ENCODE measurements at regions not wholly inside any gene's neighbourhood (a gene's known extent, or its start where the extent isn't known, plus 50 kb on each side); places are given as distances from the start of the nearest gene placed in this dataset.

DNA sequence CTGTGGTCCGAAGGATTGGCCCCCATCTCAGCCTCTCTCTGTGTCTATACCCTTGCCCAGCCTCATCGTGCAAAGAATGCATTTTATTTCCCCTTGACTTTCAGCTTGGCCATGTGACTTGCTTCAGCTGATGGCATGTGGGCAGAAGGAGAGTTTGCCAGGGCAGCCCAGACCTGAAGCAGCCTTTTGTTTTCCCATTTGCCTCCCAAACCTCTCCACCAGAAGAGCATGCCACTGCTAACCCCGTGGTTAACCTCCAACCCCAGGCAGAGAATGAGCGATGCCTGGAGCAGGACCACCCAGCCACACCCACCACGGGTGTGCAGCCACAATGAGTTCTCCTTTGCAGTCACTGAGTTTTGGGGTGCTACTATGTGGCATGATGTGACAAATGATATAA is 136.4 kb downstream of the SETD4 start:
- no peaks in the 10 kb centered on the region for H3K36me3 ChIP-seq (ENCODE audit: control insufficient read depth, low read length)
- no peaks in the 10 kb centered on the region for H3K4me1 ChIP-seq (ENCODE audit: control insufficient read depth, low read length)
- H3K27ac ChIP-seq (ENCODE audit: low read depth, low read length) = no peak overlapping the region
- H3K4me3 ChIP-seq (ENCODE audit: low read length) = no peak overlapping the region
- no peak overlapping the region for H3K4me2 ChIP-seq (ENCODE audit: low read length)
- H3F3A ChIP-seq (ENCODE audit: control insufficient read depth, insufficient read depth) = no peaks in the 10 kb centered on the region
- no peak for TF ChIP-seq EZH2phosphoT487 (IDR thresholded peaks at IDR 0.05; ENCODE audit: borderline replicate concordance, low read length)
- TF ChIP-seq, protein P1, sequence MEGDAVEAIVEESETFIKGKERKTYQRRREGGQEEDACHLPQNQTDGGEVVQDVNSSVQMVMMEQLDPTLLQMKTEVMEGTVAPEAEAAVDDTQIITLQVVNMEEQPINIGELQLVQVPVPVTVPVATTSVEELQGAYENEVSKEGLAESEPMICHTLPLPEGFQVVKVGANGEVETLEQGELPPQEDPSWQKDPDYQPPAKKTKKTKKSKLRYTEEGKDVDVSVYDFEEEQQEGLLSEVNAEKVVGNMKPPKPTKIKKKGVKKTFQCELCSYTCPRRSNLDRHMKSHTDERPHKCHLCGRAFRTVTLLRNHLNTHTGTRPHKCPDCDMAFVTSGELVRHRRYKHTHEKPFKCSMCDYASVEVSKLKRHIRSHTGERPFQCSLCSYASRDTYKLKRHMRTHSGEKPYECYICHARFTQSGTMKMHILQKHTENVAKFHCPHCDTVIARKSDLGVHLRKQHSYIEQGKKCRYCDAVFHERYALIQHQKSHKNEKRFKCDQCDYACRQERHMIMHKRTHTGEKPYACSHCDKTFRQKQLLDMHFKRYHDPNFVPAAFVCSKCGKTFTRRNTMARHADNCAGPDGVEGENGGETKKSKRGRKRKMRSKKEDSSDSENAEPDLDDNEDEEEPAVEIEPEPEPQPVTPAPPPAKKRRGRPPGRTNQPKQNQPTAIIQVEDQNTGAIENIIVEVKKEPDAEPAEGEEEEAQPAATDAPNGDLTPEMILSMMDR (IDR thresholded peaks at IDR 0.05; ENCODE audit: low read depth, low read length, poor library complexity, severe bottlenecking) = no peak
- H3K27me3 ChIP-seq (ENCODE audit: control insufficient read depth, low read length) = peaks cover 18% of the 10 kb centered on the region; the same call in 1 of the 2 replicates
- H3K9me3 ChIP-seq (ENCODE audit: control insufficient read depth, insufficient read depth, low read length) = no peaks in the 10 kb centered on the region
- no peaks in the 10 kb centered on the region for H3K9me2 ChIP-seq (replicated peaks; ENCODE audit: control insufficient read depth, low read length)
- H4K20me1 ChIP-seq (ENCODE audit: control insufficient read depth, insufficient read depth, low read depth, low read length) = no peaks in the 10 kb centered on the region
- H3K79me2 ChIP-seq (ENCODE audit: control insufficient read depth, low read length) = no peaks in the 10 kb centered on the region

DNA sequence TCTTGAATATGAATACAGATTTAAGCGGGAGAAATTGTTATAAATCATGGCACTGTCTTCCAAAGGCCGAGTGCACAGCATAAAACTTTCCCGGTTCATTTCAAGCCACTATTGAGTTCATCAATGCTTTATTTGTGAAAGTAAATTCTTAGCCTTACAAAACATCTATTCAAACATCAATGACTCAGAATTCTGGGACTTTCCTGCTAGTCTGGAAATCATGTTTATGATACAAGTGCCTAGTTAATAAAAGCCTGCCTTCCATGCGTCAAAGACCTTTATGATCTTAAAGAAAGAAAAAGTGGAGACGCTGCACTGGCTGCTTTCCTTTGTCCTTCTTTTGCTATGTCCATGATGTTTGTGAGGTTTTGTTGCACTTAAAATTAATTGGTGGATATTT is 137.7 kb downstream of the SETD4 start:
- Histone ChIP-seq H3F3A (ENCODE audit: control insufficient read depth, insufficient read depth) (no peaks in the 10 kb centered on the region), H3K27me3 (ENCODE audit: control insufficient read depth, low read length) (peaks cover 18% of the 10 kb centered on the region; the same call in 1 of the 2 replicates), H3K36me3 (ENCODE audit: control insufficient read depth, low read length) (no peaks in the 10 kb centered on the region), H3K27ac (ENCODE audit: low read depth, low read length) (no peak overlapping the region), H4K20me1 (ENCODE audit: control insufficient read depth, insufficient read depth, low read depth, low read length) (no peaks in the 10 kb centered on the region), H3K9me3 (ENCODE audit: control insufficient read depth, insufficient read depth, low read length) (no peaks in the 10 kb centered on the region), H3K4me2 (ENCODE audit: low read length) (no peak overlapping the region), H3K9me2 (replicated peaks; ENCODE audit: control insufficient read depth, low read length) (no peaks in the 10 kb centered on the region), H3K4me1 (ENCODE audit: control insufficient read depth, low read length) (no peaks in the 10 kb centered on the region), H3K79me2 (ENCODE audit: control insufficient read depth, low read length) (no peaks in the 10 kb centered on the region), H3K4me3 (ENCODE audit: low read length) (no peak overlapping the region)
- TF ChIP-seq, protein P1 (IDR thresholded peaks at IDR 0.05; ENCODE audit: low read depth, low read length, poor library complexity, severe bottlenecking) = no peak
- no peak for TF ChIP-seq EZH2phosphoT487 (IDR thresholded peaks at IDR 0.05; ENCODE audit: borderline replicate concordance, low read length)

DNA sequence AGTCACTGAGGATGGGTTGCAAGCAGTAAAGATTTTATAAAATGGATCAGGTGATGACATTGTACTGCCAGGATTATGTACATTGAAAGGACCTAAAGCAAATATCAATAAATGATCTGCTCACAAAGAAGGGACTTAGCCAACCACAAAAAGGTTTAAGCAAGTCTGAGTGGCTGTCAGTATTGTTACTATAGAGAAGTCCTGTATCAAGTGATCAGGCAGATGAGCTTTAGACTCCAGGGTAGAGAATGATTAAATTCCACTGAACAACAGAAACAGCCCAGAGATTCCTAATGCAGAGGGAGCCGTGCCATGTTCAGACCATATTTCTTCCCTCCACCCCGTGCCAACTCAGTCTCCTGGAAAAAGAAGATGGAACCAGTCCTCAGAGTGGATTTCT is 138.9 kb downstream of the SETD4 start:
- no peak overlapping the region for H3K27ac ChIP-seq (ENCODE audit: low read depth, low read length)
- H3K4me1 ChIP-seq (ENCODE audit: control insufficient read depth, low read length) = no peaks in the 10 kb centered on the region
- no peak overlapping the region for H3K4me3 ChIP-seq (ENCODE audit: low read length)
- H3K9me2 ChIP-seq (replicated peaks; ENCODE audit: control insufficient read depth, low read length) = no peaks in the 10 kb centered on the region
- H3K4me2 ChIP-seq (ENCODE audit: low read length) = no peak overlapping the region
- H3K79me2 ChIP-seq (ENCODE audit: control insufficient read depth, low read length) = no peaks in the 10 kb centered on the region
- H3K36me3 ChIP-seq (ENCODE audit: control insufficient read depth, low read length) = no peaks in the 10 kb centered on the region
- H3K9me3 ChIP-seq (ENCODE audit: control insufficient read depth, insufficient read depth, low read length) = no peaks in the 10 kb centered on the region
- TF ChIP-seq, protein P1 (IDR thresholded peaks at IDR 0.05; ENCODE audit: low read depth, low read length, poor library complexity, severe bottlenecking) = no peak
- no peak for TF ChIP-seq EZH2phosphoT487 (IDR thresholded peaks at IDR 0.05; ENCODE audit: borderline replicate concordance, low read length)
- no peaks in the 10 kb centered on the region for H3F3A ChIP-seq (ENCODE audit: control insufficient read depth, insufficient read depth)
- no peaks in the 10 kb centered on the region for H4K20me1 ChIP-seq (ENCODE audit: control insufficient read depth, insufficient read depth, low read depth, low read length)
- peaks cover 18% of the 10 kb centered on the region; the same call in 1 of the 2 replicates for H3K27me3 ChIP-seq (ENCODE audit: control insufficient read depth, low read length)

All from DOHH2 (cell line).